ENCODE measurements at regions not wholly inside any gene's neighbourhood (a gene's known extent, or its start where the extent isn't known, plus 50 kb on each side); places are given as distances from the start of the nearest gene placed in this dataset.
"Not testable (repeated sequence)": the region's sequence is repeated elsewhere in the genome, so short reads cannot be mapped to it uniquely, and the experiment has no call there.

- no peaks in the 10 kb centered on the region for H3K27me3 ChIP-seq (ENCODE audit: control insufficient read depth, insufficient read depth, low read length)
- WGBS (ENCODE audit: insufficient coverage), result 33% methylated on average over 1 of the region's 3 CpGs
- DNase-seq (ENCODE audit: low read depth in 4 of 6, low spot score in 6 of 6), result no peak
- H3K36me3 ChIP-seq (ENCODE audit: control insufficient read depth, insufficient read depth, low read length), result no peaks in the 10 kb centered on the region
- H3K4me3 ChIP-seq (ENCODE audit: low read depth, low read length), result no peak overlapping the region
- no peaks in the 10 kb centered on the region for H3K9me3 ChIP-seq (ENCODE audit: control insufficient read depth, insufficient read depth, low read length)
- H3K27ac ChIP-seq (ENCODE audit: low read depth, low read length), result no peak overlapping the region
- H3K4me1 ChIP-seq (ENCODE audit: control insufficient read depth, insufficient read depth, low read length), result no peaks in the 10 kb centered on the region
Measured at GRCh38 chr5:16312785-16313184, 133.2 kb upstream of the MARCHF11 start.

GRCh38 chr5:16311666-16312065, 132.1 kb upstream of the MARCHF11 start:
- Histone ChIP-seq H3K27me3 (ENCODE audit: control insufficient read depth, insufficient read depth, low read length) (no peaks in the 10 kb centered on the region), H3K4me3 (ENCODE audit: low read depth, low read length) (no peak overlapping the region), H3K4me1 (ENCODE audit: control insufficient read depth, insufficient read depth, low read length) (no peaks in the 10 kb centered on the region), H3K36me3 (ENCODE audit: control insufficient read depth, insufficient read depth, low read length) (no peaks in the 10 kb centered on the region), H3K27ac (ENCODE audit: low read depth, low read length) (no peak overlapping the region), H3K9me3 (ENCODE audit: control insufficient read depth, insufficient read depth, low read length) (no peaks in the 10 kb centered on the region)
- DNase-seq (ENCODE audit: low read depth in 4 of 6, low spot score in 6 of 6), result no peak
- no CpG with 5 or more reads among the region's 2 CpGs for WGBS (ENCODE audit: insufficient coverage)

GRCh38 chr5:16306812-16307211, 127.2 kb upstream of the MARCHF11 start:
- peak in 1 of 6 donors; percentile 48 for DNase-seq (ENCODE audit: low read depth in 4 of 6, low spot score in 6 of 6)
- Histone ChIP-seq H3K9me3 (ENCODE audit: control insufficient read depth, insufficient read depth, low read length) (no peaks in the 10 kb centered on the region), H3K27me3 (ENCODE audit: control insufficient read depth, insufficient read depth, low read length) (no peaks in the 10 kb centered on the region), H3K36me3 (ENCODE audit: control insufficient read depth, insufficient read depth, low read length) (no peaks in the 10 kb centered on the region), H3K27ac (ENCODE audit: low read depth, low read length) (no peak overlapping the region), H3K4me3 (ENCODE audit: low read depth, low read length) (no peak overlapping the region), H3K4me1 (ENCODE audit: control insufficient read depth, insufficient read depth, low read length) (no peaks in the 10 kb centered on the region)
- WGBS (ENCODE audit: insufficient coverage), result no CpG with 5 or more reads among the region's 1 CpG

GRCh38 chr5:16304846-16305245, 125.3 kb upstream of the MARCHF11 start:
- H3K36me3 ChIP-seq (ENCODE audit: control insufficient read depth, insufficient read depth, low read length), result no peaks in the 10 kb centered on the region
- no peak overlapping the region for H3K27ac ChIP-seq (ENCODE audit: low read depth, low read length)
- no peak overlapping the region for H3K4me3 ChIP-seq (ENCODE audit: low read depth, low read length)
- 94% methylated on average over 5 of the region's 6 CpGs for WGBS (ENCODE audit: insufficient coverage)
- no peak for DNase-seq (ENCODE audit: low read depth in 4 of 6, low spot score in 6 of 6)
- no peaks in the 10 kb centered on the region for H3K9me3 ChIP-seq (ENCODE audit: control insufficient read depth, insufficient read depth, low read length)
- no peaks in the 10 kb centered on the region for H3K4me1 ChIP-seq (ENCODE audit: control insufficient read depth, insufficient read depth, low read length)
- H3K27me3 ChIP-seq (ENCODE audit: control insufficient read depth, insufficient read depth, low read length), result no peaks in the 10 kb centered on the region

GRCh38 chr5:16296946-16297345, 117.4 kb upstream of the MARCHF11 start:
- Histone ChIP-seq H3K4me1 (ENCODE audit: control insufficient read depth, insufficient read depth, low read length) (no peaks in the 10 kb centered on the region), H3K27ac (ENCODE audit: low read depth, low read length) (no peak overlapping the region), H3K4me3 (ENCODE audit: low read depth, low read length) (no peak overlapping the region), H3K9me3 (ENCODE audit: control insufficient read depth, insufficient read depth, low read length) (peaks cover 4% of the 10 kb centered on the region), H3K27me3 (ENCODE audit: control insufficient read depth, insufficient read depth, low read length) (no peaks in the 10 kb centered on the region), H3K36me3 (ENCODE audit: control insufficient read depth, insufficient read depth, low read length) (no peaks in the 10 kb centered on the region)
- WGBS (ENCODE audit: insufficient coverage), result 79% methylated on average over 2 of the region's 3 CpGs
- DNase-seq (ENCODE audit: low read depth in 4 of 6, low spot score in 6 of 6), result no peak

- Histone ChIP-seq H3K4me1 (ENCODE audit: control insufficient read depth, insufficient read depth, low read length) (no peaks in the 10 kb centered on the region), H3K36me3 (ENCODE audit: control insufficient read depth, insufficient read depth, low read length) (no peaks in the 10 kb centered on the region), H3K9me3 (ENCODE audit: control insufficient read depth, insufficient read depth, low read length) (no peaks in the 10 kb centered on the region), H3K4me3 (ENCODE audit: low read depth, low read length) (no peak overlapping the region), H3K27ac (ENCODE audit: low read depth, low read length) (no peak overlapping the region), H3K27me3 (ENCODE audit: control insufficient read depth, insufficient read depth, low read length) (no peaks in the 10 kb centered on the region)
- no peak for DNase-seq (ENCODE audit: low read depth in 4 of 6, low spot score in 6 of 6)
- no CpG with 5 or more reads among the region's 2 CpGs for WGBS (ENCODE audit: insufficient coverage)
Measured at GRCh38 chr5:16291894-16292293, 112.3 kb upstream of the MARCHF11 start.

GRCh38 chr5:16291474-16291873, 111.9 kb upstream of the MARCHF11 start:
- no peak overlapping the region for H3K27ac ChIP-seq (ENCODE audit: low read depth, low read length)
- no peaks in the 10 kb centered on the region for H3K4me1 ChIP-seq (ENCODE audit: control insufficient read depth, insufficient read depth, low read length)
- H3K36me3 ChIP-seq (ENCODE audit: control insufficient read depth, insufficient read depth, low read length), result no peaks in the 10 kb centered on the region
- H3K4me3 ChIP-seq (ENCODE audit: low read depth, low read length), result no peak overlapping the region
- no peak for DNase-seq (ENCODE audit: low read depth in 4 of 6, low spot score in 6 of 6)
- H3K27me3 ChIP-seq (ENCODE audit: control insufficient read depth, insufficient read depth, low read length), result no peaks in the 10 kb centered on the region
- H3K9me3 ChIP-seq (ENCODE audit: control insufficient read depth, insufficient read depth, low read length), result no peaks in the 10 kb centered on the region

GRCh38 chr5:16283791-16284190, 104.2 kb upstream of the MARCHF11 start:
- WGBS (ENCODE audit: insufficient coverage), result no CpG with 5 or more reads among the region's 1 CpG
- Histone ChIP-seq H3K36me3 (ENCODE audit: control insufficient read depth, insufficient read depth, low read length) (no peaks in the 10 kb centered on the region), H3K4me3 (ENCODE audit: low read depth, low read length) (no peak overlapping the region), H3K27ac (ENCODE audit: low read depth, low read length) (no peak overlapping the region), H3K27me3 (ENCODE audit: control insufficient read depth, insufficient read depth, low read length) (no peaks in the 10 kb centered on the region), H3K9me3 (ENCODE audit: control insufficient read depth, insufficient read depth, low read length) (no peaks in the 10 kb centered on the region), H3K4me1 (ENCODE audit: control insufficient read depth, insufficient read depth, low read length) (no peaks in the 10 kb centered on the region)
- DNase-seq (ENCODE audit: low read depth in 4 of 6, low spot score in 6 of 6), result peak in 4 of 6 donors; percentile 4 to 91 (median 13)

- no CpG with 5 or more reads among the region's 28 CpGs for WGBS (ENCODE audit: insufficient coverage)
- H3K27me3 ChIP-seq (ENCODE audit: control insufficient read depth, insufficient read depth, low read length); H3K36me3 ChIP-seq (ENCODE audit: control insufficient read depth, insufficient read depth, low read length); H3K4me3 ChIP-seq (ENCODE audit: low read depth, low read length); H3K9me3 ChIP-seq (ENCODE audit: control insufficient read depth, insufficient read depth, low read length); H3K4me1 ChIP-seq (ENCODE audit: control insufficient read depth, insufficient read depth, low read length); DNase-seq (ENCODE audit: low read depth in 4 of 6, low spot score in 6 of 6); H3K27ac ChIP-seq (ENCODE audit: low read depth, low read length): not testable (repeated sequence)
Measured at GRCh38 chr5:16276859-16277258, 97.3 kb upstream of the MARCHF11 start.

- Histone ChIP-seq H3K36me3 (ENCODE audit: control insufficient read depth, insufficient read depth, low read length) (no peaks in the 10 kb centered on the region), H3K27me3 (ENCODE audit: control insufficient read depth, insufficient read depth, low read length) (no peaks in the 10 kb centered on the region), H3K27ac (ENCODE audit: low read depth, low read length) (no peak overlapping the region), H3K4me1 (ENCODE audit: control insufficient read depth, insufficient read depth, low read length) (no peaks in the 10 kb centered on the region), H3K9me3 (ENCODE audit: control insufficient read depth, insufficient read depth, low read length) (no peaks in the 10 kb centered on the region), H3K4me3 (ENCODE audit: low read depth, low read length) (no peak overlapping the region)
- 79% methylated on average over 2 of the region's 3 CpGs for WGBS (ENCODE audit: insufficient coverage)
- DNase-seq (ENCODE audit: low read depth in 4 of 6, low spot score in 6 of 6), result no peak
Measured at GRCh38 chr5:16271851-16272250, 92.3 kb upstream of the MARCHF11 start.

Data from spinal cord (tissue), 9 donors.